MM.1S (cell line): ENCODE measurements at regions not wholly inside any gene's neighbourhood (a gene's known extent, or its start where the extent isn't known, plus 50 kb on each side); places are given as distances from the start of the nearest gene placed in this dataset.

ENCODE experiments used
- DNase-seq: peaks from one replicate; pipeline ENCODE4 v3.0.0-alpha.2; 2015
- H2AFZ ChIP-seq: fragments of 300-600 bp; sonication (generic); 2 replicates; pipeline ENCODE4 v1.6.0; 2016; ENCODE audit warnings: antibody characterized with exemption, low read length
- H3F3A ChIP-seq: fragments of 300-600 bp; sonication (generic); 2 replicates; pipeline ENCODE4 v1.6.1; 2016; ENCODE audit warnings: mild to moderate bottlenecking, antibody characterized with exemption, low read length, moderate library complexity, mixed read lengths; ENCODE audit not compliant: insufficient read depth
- H3K27ac ChIP-seq: fragments of 300-600 bp; sonication (generic); 2 replicates; pipeline ENCODE4 v1.5.1; 2016; ENCODE audit warnings: mild to moderate bottlenecking, low read length
- H3K27me3 ChIP-seq: fragments of 300-600 bp; sonication (generic); replicated peaks from 2 replicates; pipeline ENCODE4 v1.6.0; 2016; ENCODE audit warnings: low read length; ENCODE audit not compliant: insufficient read depth
- H3K36me3 ChIP-seq: fragments of 300-600 bp; sonication (generic); replicated peaks from 2 replicates; pipeline ENCODE4 v1.6.1; 2016; ENCODE audit warnings: mild to moderate bottlenecking, low read length, mixed read lengths; ENCODE audit not compliant: insufficient read depth
- H3K4me1 ChIP-seq: fragments of 300-600 bp; sonication (generic); 2 replicates; pipeline ENCODE4 v1.6.1; 2016; ENCODE audit warnings: low read length, mixed read lengths
- H3K4me2 ChIP-seq: fragments of 300-600 bp; sonication (generic); 2 replicates; pipeline ENCODE4 v1.6.0; 2016; ENCODE audit warnings: low read depth, low read length
- H3K4me3 ChIP-seq: fragments of 300-600 bp; sonication (generic); 2 replicates; pipeline ENCODE4 v1.5.1; 2016; ENCODE audit warnings: low read length, mixed read lengths
- H3K79me2 ChIP-seq: fragments of 300-600 bp; sonication (generic); 2 replicates; pipeline ENCODE4 v1.6.1; 2016; ENCODE audit warnings: mixed run types, low read length, mixed read lengths
- H3K9ac ChIP-seq: fragments of 300-600 bp; sonication (generic); 2 replicates; pipeline ENCODE4 v1.6.1; 2016; ENCODE audit warnings: low read length, mixed read lengths
- H3K9me2 ChIP-seq: fragments of 300-600 bp; sonication (generic); replicated peaks from 2 replicates; pipeline ENCODE4 v1.6.1; 2016; ENCODE audit warnings: mild to moderate bottlenecking, low read length, mixed read lengths; ENCODE audit not compliant: insufficient read depth
- H3K9me3 ChIP-seq: fragments of 300-600 bp; sonication (generic); replicated peaks from 2 replicates; pipeline ENCODE4 v1.6.1; 2016; ENCODE audit warnings: mild to moderate bottlenecking, low read length, mixed read lengths; ENCODE audit not compliant: insufficient read depth
- H4K20me1 ChIP-seq: fragments of 300-600 bp; sonication (generic); 2 replicates; pipeline ENCODE4 v1.6.1; 2016; ENCODE audit warnings: mild to moderate bottlenecking, low read length, moderate library complexity, mixed read lengths; ENCODE audit not compliant: insufficient read depth
- EZH2 ChIP-seq: fragments of 300-600 bp; sonication (generic); optimal IDR thresholded peaks from 2 replicates; pipeline ENCODE3; 2017; ENCODE audit warnings: low read depth, mild to moderate bottlenecking, antibody characterized with exemption, low read length, mixed read lengths
- EZH2phosphoT487 ChIP-seq: fragments of 300-600 bp; sonication (generic); IDR thresholded peaks from 2 replicates; pipeline ENCODE4 v1.6.1; 2018; ENCODE audit warnings: antibody characterized with exemption, low read length
- TF ChIP-seq, protein P1 (sequence below): fragments of 300-600 bp; sonication (generic); IDR thresholded peaks from 2 replicates; pipeline ENCODE4 v1.5.1; 2016; ENCODE audit warnings: antibody characterized with exemption, low read length, mixed read lengths

DNA sequence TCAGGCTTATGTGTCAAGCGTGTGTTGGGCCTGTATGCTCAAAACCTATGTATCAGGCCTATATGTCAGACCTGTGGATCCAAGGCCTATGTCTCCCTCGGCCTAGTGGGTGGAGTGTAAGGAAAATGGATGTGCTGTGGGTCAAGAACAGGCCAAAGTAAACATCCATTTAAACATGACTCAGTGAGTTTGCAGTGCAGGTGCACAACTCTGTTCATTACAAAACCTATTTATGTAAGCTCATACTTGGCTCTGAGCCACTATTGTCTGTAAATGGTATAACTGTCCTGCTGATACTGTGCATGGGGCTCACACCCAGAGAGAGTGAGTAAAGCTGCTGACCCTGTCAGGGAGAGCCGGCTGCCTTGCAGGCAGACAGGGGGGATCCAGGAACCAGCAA lies 249.7 kb upstream of the AVPR1A start:
- Histone ChIP-seq H3K4me1 (no peaks in the 10 kb centered on the region), H4K20me1 (no peaks in the 10 kb centered on the region), H3K27ac (no peak overlapping the region), H3K9me2 (no peaks in the 10 kb centered on the region), H3F3A (no peaks in the 10 kb centered on the region), H3K4me2 (no peak overlapping the region), H3K4me3 (no peak overlapping the region), H3K9ac (no peak overlapping the region), H3K9me3 (no peaks in the 10 kb centered on the region), H2AFZ (no peak overlapping the region), H3K36me3 (no peaks in the 10 kb centered on the region), H3K27me3 (no peaks in the 10 kb centered on the region), H3K79me2 (no peaks in the 10 kb centered on the region)
- TF ChIP-seq, protein P1, sequence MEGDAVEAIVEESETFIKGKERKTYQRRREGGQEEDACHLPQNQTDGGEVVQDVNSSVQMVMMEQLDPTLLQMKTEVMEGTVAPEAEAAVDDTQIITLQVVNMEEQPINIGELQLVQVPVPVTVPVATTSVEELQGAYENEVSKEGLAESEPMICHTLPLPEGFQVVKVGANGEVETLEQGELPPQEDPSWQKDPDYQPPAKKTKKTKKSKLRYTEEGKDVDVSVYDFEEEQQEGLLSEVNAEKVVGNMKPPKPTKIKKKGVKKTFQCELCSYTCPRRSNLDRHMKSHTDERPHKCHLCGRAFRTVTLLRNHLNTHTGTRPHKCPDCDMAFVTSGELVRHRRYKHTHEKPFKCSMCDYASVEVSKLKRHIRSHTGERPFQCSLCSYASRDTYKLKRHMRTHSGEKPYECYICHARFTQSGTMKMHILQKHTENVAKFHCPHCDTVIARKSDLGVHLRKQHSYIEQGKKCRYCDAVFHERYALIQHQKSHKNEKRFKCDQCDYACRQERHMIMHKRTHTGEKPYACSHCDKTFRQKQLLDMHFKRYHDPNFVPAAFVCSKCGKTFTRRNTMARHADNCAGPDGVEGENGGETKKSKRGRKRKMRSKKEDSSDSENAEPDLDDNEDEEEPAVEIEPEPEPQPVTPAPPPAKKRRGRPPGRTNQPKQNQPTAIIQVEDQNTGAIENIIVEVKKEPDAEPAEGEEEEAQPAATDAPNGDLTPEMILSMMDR, result no peak
- TF ChIP-seq EZH2phosphoT487 (no peak), EZH2 (no peak)
- no peak for DNase-seq

DNA sequence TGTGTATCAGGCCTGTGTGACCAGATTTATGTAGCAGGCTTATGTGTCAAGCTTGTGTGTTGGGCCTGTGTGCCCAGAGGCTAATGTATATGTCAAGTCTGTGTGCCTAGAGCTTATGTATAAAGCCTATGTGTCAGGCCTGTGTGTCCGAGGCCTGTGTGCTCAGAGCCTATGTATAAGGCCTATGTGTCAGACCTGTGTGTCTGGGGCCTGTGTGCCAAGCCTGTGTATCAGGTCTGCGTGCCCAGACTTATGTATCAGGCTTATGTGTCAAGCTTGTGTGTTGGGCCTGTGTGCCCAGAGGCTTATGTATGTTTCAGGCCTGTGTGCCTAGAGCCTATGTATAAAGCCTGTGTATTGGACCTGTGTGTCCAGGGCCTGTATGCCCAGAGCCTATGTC lies 249.3 kb upstream of the AVPR1A start:
- TF ChIP-seq, protein P1, result no peak
- TF ChIP-seq EZH2phosphoT487 (no peak), EZH2 (no peak)
- Histone ChIP-seq H3K4me1 (no peaks in the 10 kb centered on the region), H3K79me2 (no peaks in the 10 kb centered on the region), H4K20me1 (no peaks in the 10 kb centered on the region), H3K9me3 (no peaks in the 10 kb centered on the region), H3F3A (no peaks in the 10 kb centered on the region), H3K4me3 (no peak overlapping the region), H2AFZ (no peak overlapping the region), H3K27ac (no peak overlapping the region), H3K4me2 (no peak overlapping the region), H3K36me3 (no peaks in the 10 kb centered on the region), H3K9me2 (no peaks in the 10 kb centered on the region), H3K27me3 (no peaks in the 10 kb centered on the region), H3K9ac (no peak overlapping the region)
- no peak for DNase-seq

DNA sequence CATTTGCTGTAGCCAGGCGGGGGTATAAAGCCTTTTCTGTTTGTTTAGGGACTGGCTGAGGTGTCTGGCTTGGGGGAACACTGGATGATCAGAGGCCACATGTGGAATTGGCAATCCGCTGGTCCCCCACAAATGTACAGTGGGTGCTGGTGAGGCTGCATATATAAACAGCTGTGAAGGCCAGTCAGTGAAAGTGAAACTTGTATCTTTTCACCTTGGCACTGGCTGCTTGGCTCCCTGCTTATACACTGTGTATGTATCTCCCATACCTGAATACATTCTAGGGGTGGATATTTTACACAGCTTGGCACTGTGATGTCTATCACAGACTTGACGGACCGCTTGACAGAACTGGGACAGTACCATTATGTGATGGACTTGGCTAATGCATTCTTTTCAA lies 246.8 kb upstream of the AVPR1A start:
- Histone ChIP-seq H3K4me3 (no peak overlapping the region), H3K79me2 (no peaks in the 10 kb centered on the region), H3K27ac (no peak overlapping the region), H3K9me3 (no peaks in the 10 kb centered on the region), H3K27me3 (no peaks in the 10 kb centered on the region), H2AFZ (no peak overlapping the region), H3K4me2 (no peak overlapping the region), H3K36me3 (no peaks in the 10 kb centered on the region), H3K4me1 (no peaks in the 10 kb centered on the region), H4K20me1 (no peaks in the 10 kb centered on the region), H3F3A (no peaks in the 10 kb centered on the region), H3K9me2 (no peaks in the 10 kb centered on the region), H3K9ac (no peak overlapping the region)
- no peak for TF ChIP-seq EZH2phosphoT487
- TF ChIP-seq, protein P1, result no peak
- TF ChIP-seq EZH2, result no peak
- DNase-seq, result peak; percentile 18
